ENCODE measurements at regions not wholly inside any gene's neighbourhood (a gene's known extent, or its start where the extent isn't known, plus 50 kb on each side); places are given as distances from the start of the nearest gene placed in this dataset.

- no peak for TF ChIP-seq CTCF (IDR thresholded peaks at IDR 0.05; ENCODE audit: insufficient read depth, low read length)
- no peak for TF ChIP-seq REST (IDR thresholded peaks at IDR 0.05; ENCODE audit: insufficient replicate concordance, low read depth)
- TF ChIP-seq GABPA (IDR thresholded peaks at IDR 0.05; ENCODE audit: low read depth) = no peak
- TF ChIP-seq POLR2AphosphoS5 (IDR thresholded peaks at IDR 0.05; ENCODE audit: low read depth) = no peak
- no peak for TF ChIP-seq SPI1 (IDR thresholded peaks at IDR 0.05; ENCODE audit: borderline replicate concordance, low read depth)
Measured at GRCh38 chr4:43357252-43357974, 464.9 kb downstream of the GRXCR1 start.
